Caco-2 (cell line): ENCODE measurements at regions not wholly inside any gene's neighbourhood (a gene's known extent, or its start where the extent isn't known, plus 50 kb on each side); places are given as distances from the start of the nearest gene placed in this dataset.

Experiments
- BruUV-seq: library from RNA; stranded (reverse); fragments of 400-500 nt; replicated peaks from 2 replicates; lab custom pipeline; 2021; lab: Mats Ljungman, UMichigan
- CTCF ChIA-PET: fragments of 300-600 bp; sonication (Branson Sonifier 250); formaldehyde crosslinking; loops from one replicate; lab custom pipeline; 2022; ENCODE audit warnings: antibody characterized with exemption; lab: Charles Lee
- POLR2A ChIA-PET: fragments of 300-600 bp; sonication (Branson Sonifier 250); formaldehyde crosslinking; loops from one replicate; lab custom pipeline; 2022; ENCODE audit warnings: antibody characterized with exemption; lab: Charles Lee
- DNase-seq, 2 experiments: peaks; one replicate each; pipeline versions ENCODE4 v3.0.0 to v3.0.0-alpha.2; 2020 to 2022
- H3K27me3 ChIP-seq: replicated peaks from 2 replicates; pipeline ENCODE4 v1.6.0; 2011; ENCODE audit warnings: low read length; ENCODE audit not compliant: control insufficient read depth, insufficient read depth
- H3K36me3 ChIP-seq: 2 replicates; pipeline ENCODE4 v1.5.1; 2011; ENCODE audit warnings: low read length; ENCODE audit not compliant: control insufficient read depth, insufficient read depth
- H3K4me1 ChIP-seq: fragments of 250-450 bp; sonication (Bioruptor Pico); 2 replicates; pipeline ENCODE4 v1.5.1; 2020; ENCODE audit warnings: mild to moderate bottlenecking
- H3K4me3 ChIP-seq: 2 replicates; pipeline ENCODE4 v1.5.1; 2011; ENCODE audit warnings: low read depth, mild to moderate bottlenecking, control low read depth, low read length
- H3K9me3 ChIP-seq: fragments of 250-450 bp; sonication (Bioruptor Pico); 2 replicates; pipeline ENCODE4 v1.5.1; 2020; ENCODE audit warnings: mild to moderate bottlenecking, moderate library complexity
- H3K27ac Mint-ChIP-seq: one replicate; pipeline ENCODE4 v1.8.0; 2022; ENCODE audit warnings: mixed read lengths; ENCODE audit not compliant: unreplicated experiment
- H3K27me3 Mint-ChIP-seq: one replicate; pipeline ENCODE4 v1.8.0; 2022; ENCODE audit warnings: mixed read lengths; ENCODE audit not compliant: insufficient read depth, unreplicated experiment
- H3K36me3 Mint-ChIP-seq: one replicate; pipeline ENCODE4 v1.8.0; 2022; ENCODE audit warnings: mild to moderate bottlenecking, mixed read lengths; ENCODE audit not compliant: insufficient read depth, unreplicated experiment
- H3K4me1 Mint-ChIP-seq: one replicate; pipeline ENCODE4 v1.8.0; 2022; ENCODE audit warnings: low read depth, mixed read lengths; ENCODE audit not compliant: unreplicated experiment
- H3K4me3 Mint-ChIP-seq: one replicate; pipeline ENCODE4 v1.8.0; 2022; ENCODE audit warnings: mild to moderate bottlenecking, moderate library complexity, mixed read lengths; ENCODE audit not compliant: unreplicated experiment
- H3K9me3 Mint-ChIP-seq: one replicate; pipeline ENCODE4 v1.8.0; 2022; ENCODE audit warnings: mixed read lengths; ENCODE audit not compliant: unreplicated experiment
- CTCF ChIP-seq, 2 experiments: fragments of 200-600 bp in 1 of 2; IDR thresholded peaks; 1 replicate in 1 of 2; 2 replicates in 1 of 2; pipeline versions ENCODE4 v1.5.1 to v1.8.0; 2011 to 2022; ENCODE audit warnings: antibody characterized with exemption in 1 of 2, control low read depth in 1 of 2, inconsistent platforms in 1 of 2, low read depth in 1 of 2, low read length in 1 of 2, mild to moderate bottlenecking in 1 of 2, moderate library complexity in 1 of 2; ENCODE audit not compliant: insufficient read depth in 1 of 2, severe bottlenecking in 1 of 2, unreplicated experiment in 1 of 2
- intact Hi-C: fragments of 100-400 bp; cut with micrococcal nuclease; formaldehyde crosslinking; loops from one replicate; pipeline ENCODE4 v1.10.0; 2022; ENCODE audit not compliant: unreplicated experiment

- H3K36me3 Mint-ChIP-seq, result no peaks in the 10 kb centered on the region
- no peaks in the 10 kb centered on the region for H3K27me3 ChIP-seq
- TF ChIP-seq CTCF (IDR thresholded peaks at IDR 0.05; ENCODE audit: insufficient read depth in 1 of 2, low read depth in 1 of 2, low read length in 1 of 2, severe bottlenecking in 1 of 2, unreplicated experiment in 1 of 2), result no peak
- peaks cover 14% of the 10 kb centered on the region for H3K4me1 Mint-ChIP-seq
- no peaks in the 10 kb centered on the region for H3K9me3 ChIP-seq
- H3K4me3 Mint-ChIP-seq, result no peak overlapping the region
- no TSS peak for BruUV-seq
- H3K36me3 ChIP-seq, result no peaks in the 10 kb centered on the region
- H3K27ac Mint-ChIP-seq, result no peak overlapping the region
- no peaks in the 10 kb centered on the region for H3K9me3 Mint-ChIP-seq
- ChIA-PET CTCF (interaction anchor here (1.1 kb wide), 1 partner anchor 16 kb away, joined by 4 read pairs; no protein-coding TSS in a partner anchor), POLR2A (no interaction called here)
- DNase-seq, result no peak
- no peak overlapping the region for H3K4me3 ChIP-seq
- H3K4me1 ChIP-seq, result no peaks in the 10 kb centered on the region
- intact Hi-C loops, result no loop called here
- peaks cover 3% of the 10 kb centered on the region for H3K27me3 Mint-ChIP-seq
These were observed 103.2 kb upstream of the VRK1 start for GRCh38 chr14:96693987-96694386.

DNA sequence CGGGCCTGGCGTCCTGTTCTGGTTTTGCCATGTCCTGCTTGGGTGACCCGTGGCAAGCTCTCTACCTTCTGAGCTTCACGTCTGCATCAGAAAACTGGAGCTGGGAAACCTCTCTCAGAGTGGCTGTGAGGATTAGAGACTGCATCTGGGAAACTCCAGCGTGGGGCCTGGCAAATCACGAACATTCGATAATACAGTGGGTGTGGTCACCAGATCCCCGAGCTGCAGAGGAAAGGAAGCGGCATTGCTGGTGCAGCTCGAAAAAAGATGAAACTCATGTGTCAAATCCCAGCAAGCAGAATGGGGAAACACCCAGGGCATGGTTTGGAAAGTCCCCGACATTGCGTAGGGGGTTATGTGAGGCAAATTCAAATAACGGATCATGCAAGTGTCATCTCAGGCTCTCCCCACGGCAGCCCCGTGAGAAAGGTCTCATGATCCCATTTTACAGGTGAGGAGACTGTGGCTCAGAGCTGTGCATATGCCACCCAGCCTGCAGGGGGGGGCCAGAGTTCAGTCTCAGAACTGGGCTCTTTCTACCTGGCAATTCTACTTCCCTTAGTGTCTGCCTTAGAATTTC lies 98.1 kb upstream of the VRK1 start:
- BruUV-seq, result no TSS peak
- Mint-ChIP-seq H3K4me3 (no peak overlapping the region), H3K27me3 (peaks cover 3% of the 10 kb centered on the region), H3K4me1 (peaks cover 6% of the 10 kb centered on the region), H3K27ac (no peak overlapping the region), H3K9me3 (no peaks in the 10 kb centered on the region), H3K36me3 (no peaks in the 10 kb centered on the region)
- H3K4me1 ChIP-seq, result no peaks in the 10 kb centered on the region
- no peak overlapping the region for H3K4me3 ChIP-seq
- intact Hi-C loops, result no loop called here
- CTCF ChIA-PET, result interaction anchor here (0.6 kb wide), 1 partner anchor 1009 kb away, joined by 3 read pairs; no protein-coding TSS in a partner anchor
- TF ChIP-seq CTCF (IDR thresholded peaks at IDR 0.05; ENCODE audit: insufficient read depth in 1 of 2, low read depth in 1 of 2, low read length in 1 of 2, severe bottlenecking in 1 of 2, unreplicated experiment in 1 of 2), result no peak
- DNase-seq, result no peak
- H3K9me3 ChIP-seq, result no peaks in the 10 kb centered on the region
- H3K36me3 ChIP-seq, result no peaks in the 10 kb centered on the region
- POLR2A ChIA-PET, result no interaction called here
- no peaks in the 10 kb centered on the region for H3K27me3 ChIP-seq

- ChIA-PET CTCF (no interaction called here), POLR2A (no interaction called here)
- H3K9me3 ChIP-seq, result no peaks in the 10 kb centered on the region
- H3K27me3 Mint-ChIP-seq, result peaks cover 5% of the 10 kb centered on the region
- H3K27me3 ChIP-seq, result no peaks in the 10 kb centered on the region
- H3K4me3 Mint-ChIP-seq, result no peak overlapping the region
- no peaks in the 10 kb centered on the region for H3K4me1 Mint-ChIP-seq
- no peak overlapping the region for H3K27ac Mint-ChIP-seq
- H3K36me3 ChIP-seq, result no peaks in the 10 kb centered on the region
- BruUV-seq, result no TSS peak
- H3K4me3 ChIP-seq, result no peak overlapping the region
- H3K36me3 Mint-ChIP-seq, result no peaks in the 10 kb centered on the region
- intact Hi-C loops, result no loop called here
- no peaks in the 10 kb centered on the region for H3K4me1 ChIP-seq
- no peak for TF ChIP-seq CTCF (IDR thresholded peaks at IDR 0.05; ENCODE audit: insufficient read depth in 1 of 2, low read depth in 1 of 2, low read length in 1 of 2, severe bottlenecking in 1 of 2, unreplicated experiment in 1 of 2)
- H3K9me3 Mint-ChIP-seq, result no peaks in the 10 kb centered on the region
- no peak for DNase-seq
These were observed 97.5 kb upstream of the VRK1 start for GRCh38 chr14:96699666-96700065.
